SU-DHL-6 (cell line): ENCODE measurements at regions not wholly inside any gene's neighbourhood (a gene's known extent, or its start where the extent isn't known, plus 50 kb on each side); places are given as distances from the start of the nearest gene placed in this dataset.

Source experiments
- H2AFZ ChIP-seq: fragments of 200-600 bp; sonication (generic); 2 replicates; pipeline ENCODE4 v1.6.1; 2014; ENCODE audit warnings: low read depth, mild to moderate bottlenecking, moderate library complexity, mixed read lengths, antibody characterized with exemption, low read length; ENCODE audit not compliant: severe bottlenecking
- H3F3A ChIP-seq: fragments of 200-600 bp; shearing (Covaris generic); 2 replicates; pipeline ENCODE4 v1.6.0; 2016; ENCODE audit warnings: antibody characterized with exemption, mild to moderate bottlenecking; ENCODE audit not compliant: insufficient read depth
- H3K27ac ChIP-seq: fragments of 200-600 bp; sonication (generic); 2 replicates; pipeline ENCODE4 v1.5.1; 2016; ENCODE audit warnings: low read depth, mild to moderate bottlenecking, low read length, moderate library complexity, mixed read lengths
- H3K27me3 ChIP-seq: fragments of 200-600 bp; sonication (generic), shearing (Covaris generic); 2 replicates; pipeline ENCODE4 v1.6.0; 2014; ENCODE audit warnings: mild to moderate bottlenecking, low read length
- H3K36me3 ChIP-seq: fragments of 200-600 bp; sonication (generic); 2 replicates; pipeline ENCODE4 v1.6.1; 2014; ENCODE audit warnings: mild to moderate bottlenecking, low read length, mixed read lengths
- H3K4me2 ChIP-seq: fragments of 300-600, 200-600 bp; shearing (Covaris generic), sonication (generic); 2 replicates; pipeline ENCODE4 v1.6.0; 2014; ENCODE audit warnings: low read length, low read depth, mild to moderate bottlenecking; ENCODE audit not compliant: poor library complexity, severe bottlenecking
- H3K4me3 ChIP-seq: fragments of 200-600 bp; sonication (generic); 2 replicates; pipeline ENCODE4 v1.5.1; 2014; ENCODE audit warnings: antibody characterized with exemption, low read length, mild to moderate bottlenecking, mixed read lengths; ENCODE audit not compliant: insufficient read depth, poor library complexity, severe bottlenecking
- H3K79me2 ChIP-seq: fragments of 200-600 bp; sonication (generic); 2 replicates; pipeline ENCODE4 v1.6.1; 2014; ENCODE audit warnings: mild to moderate bottlenecking, low read length, moderate library complexity; ENCODE audit not compliant: insufficient read depth
- H3K9ac ChIP-seq: fragments of 200-600 bp; sonication (generic); 2 replicates; pipeline ENCODE4 v1.7.0; 2014; ENCODE audit warnings: mild to moderate bottlenecking, low read length
- H3K9me2 ChIP-seq: fragments of 200-600 bp; sonication (generic); replicated peaks from 2 replicates; pipeline ENCODE4 v1.6.1; 2014; ENCODE audit warnings: low read length; ENCODE audit not compliant: insufficient read depth
- H3K9me3 ChIP-seq: fragments of 200-600 bp; sonication (generic); 2 replicates; pipeline ENCODE4 v1.6.1; 2014; ENCODE audit warnings: low read length, mixed read lengths; ENCODE audit not compliant: insufficient read depth
- H4K20me1 ChIP-seq: fragments of 200-600 bp; sonication (generic); 2 replicates; pipeline ENCODE4 v1.6.1; 2014; ENCODE audit warnings: low read depth, mild to moderate bottlenecking, antibody characterized with exemption, low read length, moderate library complexity, mixed read lengths
- EZH2phosphoT487 ChIP-seq: fragments of 200-600 bp; sonication (generic), shearing (Covaris generic); conservative IDR thresholded peaks from 2 replicates; pipeline ENCODE4 v1.6.1; 2018; ENCODE audit warnings: mild to moderate bottlenecking, antibody characterized with exemption, low read length, moderate library complexity, mixed read lengths
- TF ChIP-seq, protein P1 (sequence below): fragments of 200-600 bp; sonication (generic); IDR thresholded peaks from one replicate; pipeline ENCODE4 v1.5.1; 2017; ENCODE audit warnings: antibody characterized with exemption, mild to moderate bottlenecking, low read length, moderate library complexity; ENCODE audit not compliant: insufficient read depth, poor library complexity, severe bottlenecking

DNA sequence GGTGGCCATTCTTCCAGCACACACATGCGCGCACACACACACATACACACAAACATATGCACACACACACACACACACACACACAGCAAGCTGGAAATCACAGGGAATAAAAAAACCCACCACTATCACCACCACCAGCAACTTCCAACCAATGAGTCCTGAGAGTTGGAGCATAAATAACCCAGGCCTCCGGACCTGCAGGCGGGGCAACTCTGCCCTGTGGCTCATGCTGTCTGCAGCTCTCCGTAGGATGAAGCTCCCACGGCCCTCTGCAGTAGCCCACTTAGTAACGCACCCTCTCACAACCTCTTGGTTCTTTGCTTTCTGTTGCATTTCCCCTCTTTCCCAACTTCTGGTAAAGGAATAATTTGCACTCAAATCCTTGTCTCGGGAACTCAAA is 275.2 kb downstream of the PREX1 start:
- Histone ChIP-seq H3K27me3 (no peaks in the 10 kb centered on the region), H3K9me2 (no peaks in the 10 kb centered on the region), H2AFZ (no peak overlapping the region), H3K27ac (no peak overlapping the region), H3K79me2 (no peaks in the 10 kb centered on the region), H3K9me3 (no peaks in the 10 kb centered on the region), H3F3A (no peaks in the 10 kb centered on the region), H3K4me3 (no peak overlapping the region), H3K9ac (no peak overlapping the region), H3K36me3 (no peaks in the 10 kb centered on the region), H3K4me2 (no peak overlapping the region), H4K20me1 (no peaks in the 10 kb centered on the region)
- TF ChIP-seq, protein P1, sequence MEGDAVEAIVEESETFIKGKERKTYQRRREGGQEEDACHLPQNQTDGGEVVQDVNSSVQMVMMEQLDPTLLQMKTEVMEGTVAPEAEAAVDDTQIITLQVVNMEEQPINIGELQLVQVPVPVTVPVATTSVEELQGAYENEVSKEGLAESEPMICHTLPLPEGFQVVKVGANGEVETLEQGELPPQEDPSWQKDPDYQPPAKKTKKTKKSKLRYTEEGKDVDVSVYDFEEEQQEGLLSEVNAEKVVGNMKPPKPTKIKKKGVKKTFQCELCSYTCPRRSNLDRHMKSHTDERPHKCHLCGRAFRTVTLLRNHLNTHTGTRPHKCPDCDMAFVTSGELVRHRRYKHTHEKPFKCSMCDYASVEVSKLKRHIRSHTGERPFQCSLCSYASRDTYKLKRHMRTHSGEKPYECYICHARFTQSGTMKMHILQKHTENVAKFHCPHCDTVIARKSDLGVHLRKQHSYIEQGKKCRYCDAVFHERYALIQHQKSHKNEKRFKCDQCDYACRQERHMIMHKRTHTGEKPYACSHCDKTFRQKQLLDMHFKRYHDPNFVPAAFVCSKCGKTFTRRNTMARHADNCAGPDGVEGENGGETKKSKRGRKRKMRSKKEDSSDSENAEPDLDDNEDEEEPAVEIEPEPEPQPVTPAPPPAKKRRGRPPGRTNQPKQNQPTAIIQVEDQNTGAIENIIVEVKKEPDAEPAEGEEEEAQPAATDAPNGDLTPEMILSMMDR = no peak
- TF ChIP-seq EZH2phosphoT487 = no peak

DNA sequence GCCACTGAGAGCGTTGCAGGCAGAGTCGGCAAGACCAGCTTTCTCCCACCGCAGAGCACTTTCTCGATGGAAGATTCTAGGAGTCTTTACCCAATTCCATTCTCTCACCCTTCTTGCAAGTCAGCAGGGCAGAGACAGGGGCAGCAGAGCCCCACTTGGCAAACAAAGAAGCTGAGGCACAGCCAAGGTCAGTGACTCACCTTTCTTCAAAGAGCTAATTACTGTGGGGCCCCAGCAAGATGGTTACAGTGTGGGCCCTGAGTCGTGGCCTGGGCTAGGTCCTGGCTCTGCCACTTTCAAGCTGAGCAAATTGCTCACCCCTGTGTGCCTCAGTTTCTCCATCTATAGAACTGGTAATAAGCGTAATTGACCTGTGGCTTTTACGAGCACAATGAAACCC is 277.0 kb downstream of the PREX1 start:
- TF ChIP-seq, protein P1 = no peak
- no peak for TF ChIP-seq EZH2phosphoT487
- Histone ChIP-seq H3K9me2 (no peaks in the 10 kb centered on the region), H2AFZ (no peak overlapping the region), H3K79me2 (no peaks in the 10 kb centered on the region), H3F3A (no peaks in the 10 kb centered on the region), H3K27me3 (no peaks in the 10 kb centered on the region), H4K20me1 (no peaks in the 10 kb centered on the region), H3K36me3 (no peaks in the 10 kb centered on the region), H3K27ac (no peak overlapping the region), H3K4me3 (no peak overlapping the region), H3K9me3 (no peaks in the 10 kb centered on the region), H3K4me2 (no peak overlapping the region), H3K9ac (no peak overlapping the region)

DNA sequence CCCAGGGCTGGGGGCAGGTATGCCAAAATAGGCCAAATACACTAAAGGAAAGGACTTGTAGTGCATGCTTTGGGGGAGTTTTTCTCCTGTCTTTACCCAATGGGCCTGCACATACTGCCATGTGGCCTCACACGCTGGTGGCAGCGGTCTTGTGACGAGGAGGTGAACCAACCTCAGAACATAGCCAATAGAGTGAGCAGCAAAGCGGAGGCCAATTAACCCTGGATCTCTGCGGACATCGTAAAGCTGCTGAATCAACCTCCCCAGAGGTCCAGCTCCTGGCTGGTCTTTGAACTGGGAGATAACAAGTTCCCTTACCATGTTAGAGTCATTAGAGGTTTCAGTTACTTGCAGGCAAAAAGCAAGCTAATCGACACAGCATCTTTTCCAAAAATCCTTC is 280.1 kb downstream of the PREX1 start:
- Histone ChIP-seq H3F3A (no peaks in the 10 kb centered on the region), H3K36me3 (no peaks in the 10 kb centered on the region), H2AFZ (no peak overlapping the region), H3K9me2 (no peaks in the 10 kb centered on the region), H3K79me2 (no peaks in the 10 kb centered on the region), H3K4me2 (no peak overlapping the region), H3K27me3 (no peaks in the 10 kb centered on the region), H3K9me3 (no peaks in the 10 kb centered on the region), H3K9ac (no peak overlapping the region), H4K20me1 (no peaks in the 10 kb centered on the region), H3K4me3 (no peak overlapping the region), H3K27ac (no peak overlapping the region)
- TF ChIP-seq EZH2phosphoT487 = no peak
- TF ChIP-seq, protein P1 = no peak
